GM21825 (cell line): ENCODE measurements at regions not wholly inside any gene's neighbourhood (a gene's known extent, or its start where the extent isn't known, plus 50 kb on each side); places are given as distances from the start of the nearest gene placed in this dataset.

Experiments
- ATAC-seq: cut with Tn5 transposase; IDR thresholded peaks from one replicate; pipeline ENCODE4 v1.9.1; 2021; ENCODE audit warnings: mild to moderate bottlenecking, moderate library complexity; ENCODE audit not compliant: unreplicated experiment

DNA sequence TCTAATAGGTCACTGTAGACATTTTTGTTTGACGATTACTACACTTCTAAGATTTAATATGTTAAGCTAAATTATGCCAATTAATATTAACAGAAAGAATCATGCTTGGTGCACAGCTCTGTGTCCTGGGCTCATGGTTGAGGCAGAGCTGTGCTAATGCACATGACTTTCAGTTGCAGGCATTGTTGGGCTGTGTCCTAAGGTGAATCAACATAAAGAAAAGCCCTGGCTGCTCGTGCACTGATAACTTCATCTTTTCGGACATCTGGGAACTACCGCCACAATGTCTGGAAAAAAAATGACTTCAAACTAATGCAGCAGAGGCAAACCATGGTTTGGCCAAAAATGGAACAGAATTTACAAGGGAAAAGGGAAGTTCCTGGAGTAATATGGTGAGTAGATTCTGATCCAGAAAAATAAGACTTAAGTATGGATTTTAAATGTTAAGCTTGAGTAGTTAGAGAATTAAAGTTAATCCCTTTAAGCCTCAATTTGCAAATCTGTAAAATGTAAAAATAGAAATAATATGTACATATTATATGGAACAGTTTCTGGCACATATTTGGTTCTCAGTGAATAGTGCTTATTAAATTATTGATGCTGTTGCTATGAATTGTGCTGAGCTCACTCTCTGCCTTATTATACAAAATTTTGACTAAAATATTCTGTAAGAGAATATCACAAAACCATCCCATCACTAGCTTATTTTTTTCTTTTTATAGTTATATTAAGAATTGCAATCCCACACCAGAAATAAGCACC, 186.1 kb downstream of the BRINP2 start:
- ATAC-seq: no peak

DNA sequence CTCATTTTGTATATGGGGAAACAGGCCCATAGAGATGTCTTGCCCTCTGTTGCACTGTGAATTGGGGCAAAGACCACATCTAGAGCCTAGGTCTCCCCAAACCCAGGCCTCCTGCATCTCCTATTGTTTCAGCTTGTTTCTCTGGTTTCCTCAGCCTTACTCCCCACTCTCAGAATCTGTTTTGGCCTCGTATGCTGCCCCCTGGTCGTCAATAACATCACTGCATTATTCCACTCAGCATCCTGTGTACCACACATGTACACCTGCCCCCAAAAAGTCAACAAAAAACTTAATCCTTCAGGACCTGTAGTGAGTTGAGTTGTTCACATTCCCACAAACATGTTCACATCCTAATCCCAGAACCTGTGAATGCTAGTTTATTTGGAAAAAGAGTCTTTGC, 184.8 kb downstream of the BRINP2 start:
- ATAC-seq: no peak

DNA sequence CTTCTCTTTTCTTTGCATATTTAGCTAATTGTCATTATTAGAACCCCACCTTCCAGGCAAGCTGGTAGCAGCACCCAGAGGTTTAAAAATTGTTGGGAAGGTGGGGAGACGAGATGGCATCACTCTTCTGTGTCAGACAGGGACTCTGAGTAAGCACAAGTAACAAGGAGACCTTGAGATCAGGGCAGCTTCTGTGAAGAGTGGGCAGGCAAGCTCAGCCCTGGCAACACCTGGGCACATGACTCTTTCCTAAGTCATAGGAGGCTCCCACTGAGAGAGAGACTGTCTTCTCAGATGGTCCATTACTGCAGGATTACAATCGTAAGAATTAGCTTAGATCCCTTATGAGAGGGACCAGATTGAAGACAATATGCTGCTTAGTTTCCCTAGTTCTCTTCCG, 183.5 kb downstream of the BRINP2 start:
- ATAC-seq: no peak

DNA sequence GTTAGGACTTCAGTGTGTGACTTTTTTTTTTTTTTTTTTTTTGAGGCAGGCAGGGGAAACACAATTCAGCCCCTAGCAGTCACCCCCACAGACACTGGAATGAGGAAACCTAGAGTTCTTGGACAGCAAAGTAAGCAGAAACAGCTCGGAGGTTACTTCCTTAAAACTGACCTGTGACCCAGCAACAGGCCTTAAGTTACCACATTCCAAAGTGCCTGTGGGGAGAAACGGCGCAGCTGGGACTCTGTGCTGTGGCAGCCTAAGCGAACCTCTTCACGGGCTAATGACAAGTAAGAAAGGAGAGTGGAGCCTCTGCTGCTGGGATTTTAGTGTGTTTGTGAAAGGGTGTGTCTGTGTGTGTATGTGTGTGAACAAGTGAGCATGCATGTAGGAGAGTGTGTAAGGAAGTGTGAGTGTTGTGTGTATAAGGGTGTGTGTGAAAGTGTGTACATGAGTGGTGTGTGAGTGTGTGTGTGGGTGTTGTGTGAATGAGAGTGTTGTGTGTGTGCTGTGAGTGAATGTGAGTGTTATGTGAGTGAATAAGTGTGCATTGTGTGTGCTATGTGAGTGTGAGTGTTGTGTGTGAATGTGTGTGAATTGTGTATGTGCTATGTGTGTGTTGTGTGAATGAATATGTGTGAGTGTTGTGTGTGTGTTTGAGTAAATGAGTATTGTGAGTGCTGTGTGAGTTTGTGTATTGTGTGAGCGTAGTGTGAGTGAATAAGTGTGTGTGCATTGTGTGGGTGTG, 180.8 kb downstream of the BRINP2 start:
- ATAC-seq: no peak

DNA sequence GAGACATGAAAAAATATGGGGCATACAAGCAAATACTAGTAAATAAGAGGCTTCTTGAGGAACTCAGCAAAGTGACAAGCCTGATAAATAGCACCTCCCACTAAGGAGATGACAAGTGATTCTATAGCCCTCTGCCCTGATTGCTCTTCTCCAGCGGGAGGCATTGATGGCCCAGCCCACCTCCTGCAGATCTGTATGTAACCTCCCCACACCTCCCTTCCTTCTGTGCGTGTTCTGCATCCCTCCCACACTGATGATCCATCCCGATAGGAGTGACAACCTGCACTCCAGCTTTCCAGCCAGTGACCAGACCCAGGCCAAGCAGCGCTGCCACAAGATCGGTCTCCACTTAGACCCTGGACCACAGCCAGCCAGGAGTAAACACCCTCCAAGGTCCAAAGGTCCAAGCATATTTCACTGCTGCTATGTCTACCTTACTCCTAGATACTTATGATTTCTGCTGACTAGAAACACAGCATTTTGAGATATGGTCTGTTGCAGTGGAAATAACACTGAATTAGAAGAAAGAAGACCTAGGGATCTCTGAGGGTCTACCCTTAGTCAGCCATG, 176.1 kb downstream of the BRINP2 start:
- ATAC-seq: no peak

DNA sequence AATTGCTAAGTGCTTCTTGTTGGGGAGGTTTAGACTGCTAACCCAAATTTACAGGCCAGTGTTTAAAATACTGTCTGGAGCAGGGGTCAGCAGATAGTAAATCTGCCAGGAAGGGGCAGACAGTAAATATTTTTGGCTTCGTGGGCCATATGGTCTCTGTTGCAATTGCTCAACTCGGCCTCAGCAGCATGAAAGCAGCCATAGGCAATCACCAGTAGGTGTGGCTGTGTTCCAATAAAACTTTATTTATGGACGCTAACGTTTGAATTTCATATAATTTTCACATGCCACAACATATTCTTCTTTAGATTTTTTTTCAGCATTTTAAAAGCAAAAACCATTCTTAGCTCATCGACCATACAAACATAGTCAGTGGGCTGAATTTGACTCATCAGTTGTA, 172.7 kb downstream of the BRINP2 start:
- no peak for ATAC-seq

DNA sequence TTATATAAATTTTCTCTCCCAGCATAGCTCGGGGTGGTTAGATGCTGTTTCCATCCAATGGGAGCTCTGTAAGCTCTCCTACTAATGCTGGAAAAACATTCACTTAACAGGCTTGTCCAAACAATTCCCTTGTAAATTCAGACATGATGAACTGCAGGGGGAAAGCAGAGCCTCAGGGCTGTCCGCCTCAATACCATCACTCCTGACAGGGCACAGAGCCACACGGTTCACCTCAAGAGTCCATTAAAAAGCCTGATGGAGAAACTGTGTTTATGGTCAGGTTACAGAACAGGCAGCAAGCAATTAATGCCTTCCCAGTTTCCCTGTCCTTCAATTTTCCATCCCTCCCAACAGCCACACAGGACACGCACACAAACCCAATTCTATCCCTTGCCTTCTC, 171.0 kb downstream of the BRINP2 start:
- ATAC-seq: no peak

DNA sequence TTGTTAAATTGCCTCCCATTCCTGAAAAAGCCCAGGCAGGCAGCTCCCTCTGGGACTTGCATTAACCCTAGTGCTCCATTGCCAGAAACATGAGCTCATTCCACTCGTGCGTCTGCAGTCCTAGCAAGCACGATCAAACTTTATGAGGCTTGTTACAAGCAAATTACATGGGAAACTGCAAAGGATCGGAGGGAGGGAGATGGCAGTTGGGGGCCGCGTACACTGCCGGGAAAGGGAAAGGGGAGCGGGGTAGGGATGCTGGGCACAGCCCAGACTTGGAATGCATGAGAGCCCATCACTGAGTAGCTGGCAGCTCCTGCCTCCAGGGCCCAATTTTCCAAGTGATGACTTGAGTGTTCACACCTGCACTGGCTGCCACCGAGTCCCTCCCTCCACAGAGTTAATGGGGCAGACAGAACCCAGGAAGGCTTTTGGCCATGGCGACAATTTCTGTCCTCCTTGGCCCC, 169.9 kb downstream of the BRINP2 start:
- ATAC-seq: no peak

DNA sequence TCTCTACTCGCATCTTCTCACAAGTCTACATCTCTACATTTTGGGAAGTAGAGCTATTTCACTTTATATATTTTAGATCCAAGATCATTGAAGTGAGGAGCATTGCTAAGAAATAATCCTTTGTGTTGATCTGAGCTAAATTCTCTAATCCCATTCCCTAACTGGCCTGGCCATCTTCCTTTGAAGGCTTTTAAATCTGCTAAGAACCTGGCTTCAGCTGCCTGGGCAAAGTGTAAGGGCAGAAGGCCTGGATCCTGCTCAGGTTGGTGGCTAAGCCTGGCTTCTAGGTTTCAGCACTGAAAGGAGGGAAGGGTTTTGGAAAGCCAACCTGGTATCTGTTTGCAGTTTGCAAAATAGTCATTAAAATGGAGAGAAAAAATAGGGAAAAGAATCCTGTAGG, 167.6 kb downstream of the BRINP2 start:
- ATAC-seq: no peak

DNA sequence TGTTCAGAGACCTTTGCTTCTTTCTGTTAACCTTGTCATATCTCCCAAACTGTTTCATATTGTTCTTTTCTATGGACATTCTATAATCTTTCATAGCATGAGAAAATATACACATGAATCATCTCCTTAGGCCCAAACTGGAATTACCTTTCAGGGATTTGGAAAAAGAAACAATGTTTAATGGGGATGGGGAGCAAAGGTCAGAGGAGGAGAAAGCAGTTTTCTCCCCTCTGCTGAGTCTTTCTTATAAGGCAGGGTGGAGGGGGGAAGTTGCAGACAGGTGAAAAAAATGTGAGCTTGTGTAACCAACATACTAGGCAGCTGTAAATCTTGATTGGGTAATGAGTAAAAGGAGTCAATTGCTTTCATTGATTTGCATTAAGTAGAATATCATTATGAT, 164.1 kb downstream of the BRINP2 start:
- no peak for ATAC-seq

DNA sequence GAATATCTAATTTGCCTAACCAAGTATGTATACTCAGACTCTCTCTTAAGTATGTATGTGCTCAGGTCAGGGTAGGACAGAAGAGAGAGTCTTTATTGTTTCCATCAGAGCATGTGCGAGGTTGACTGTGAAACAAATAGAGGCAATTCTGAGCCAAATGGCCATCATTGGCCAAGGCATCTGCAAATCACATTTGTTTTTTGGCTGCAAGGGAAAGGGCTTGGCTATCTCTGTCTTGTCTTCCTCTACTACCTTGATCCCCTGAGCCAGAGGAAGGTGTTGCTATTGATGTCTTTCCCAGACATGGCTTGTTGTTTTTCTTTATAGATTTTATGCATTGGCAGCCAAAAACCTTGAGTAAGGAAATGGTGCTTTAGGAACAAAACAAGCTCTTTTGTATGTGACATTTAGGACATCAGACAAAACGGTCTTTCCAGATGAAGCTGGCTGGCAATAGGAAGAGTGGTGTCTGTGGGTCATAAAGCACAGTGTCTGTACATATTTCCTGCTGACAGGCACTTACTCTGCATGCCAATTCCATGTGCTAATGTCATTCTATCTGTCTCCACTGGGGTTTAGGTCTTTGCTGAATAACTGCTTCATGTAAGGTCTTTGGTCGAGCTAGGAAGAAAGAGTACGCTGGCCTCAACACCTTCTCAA, 163.3 kb downstream of the BRINP2 start:
- no peak for ATAC-seq
